GM18867 (cell line): ENCODE measurements at regions not wholly inside any gene's neighbourhood (a gene's known extent, or its start where the extent isn't known, plus 50 kb on each side); places are given as distances from the start of the nearest gene placed in this dataset.

Experiments
- ATAC-seq: cut with Tn5 transposase; IDR thresholded peaks from one replicate; pipeline ENCODE4 v1.9.1; 2021; ENCODE audit warnings: mild to moderate bottlenecking, moderate library complexity; ENCODE audit not compliant: unreplicated experiment

DNA sequence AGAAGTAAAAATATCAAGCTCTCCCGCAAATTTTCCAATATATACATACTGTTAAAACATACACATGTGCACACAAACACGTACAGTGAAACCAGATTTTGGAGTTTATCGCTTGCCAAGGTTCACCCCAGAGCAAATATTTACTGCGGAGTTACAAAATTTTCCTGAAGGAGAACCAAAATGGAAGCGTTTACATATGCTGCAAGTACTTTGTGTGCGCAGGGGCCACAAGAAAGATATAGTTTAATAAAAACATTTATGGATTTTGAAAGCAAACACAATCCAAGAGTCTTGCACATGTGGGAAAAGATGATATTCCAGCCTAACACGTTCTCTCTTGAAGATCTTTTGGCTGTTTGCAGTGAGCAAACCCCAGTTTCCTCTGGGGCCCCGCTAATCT is 301.3 kb upstream of the NFE2L3 start:
- ATAC-seq = no peak

GRCh38 chr7:25851332-25852210 is 300.4 kb upstream of the NFE2L3 start:
- peak; percentile 75 for ATAC-seq

DNA sequence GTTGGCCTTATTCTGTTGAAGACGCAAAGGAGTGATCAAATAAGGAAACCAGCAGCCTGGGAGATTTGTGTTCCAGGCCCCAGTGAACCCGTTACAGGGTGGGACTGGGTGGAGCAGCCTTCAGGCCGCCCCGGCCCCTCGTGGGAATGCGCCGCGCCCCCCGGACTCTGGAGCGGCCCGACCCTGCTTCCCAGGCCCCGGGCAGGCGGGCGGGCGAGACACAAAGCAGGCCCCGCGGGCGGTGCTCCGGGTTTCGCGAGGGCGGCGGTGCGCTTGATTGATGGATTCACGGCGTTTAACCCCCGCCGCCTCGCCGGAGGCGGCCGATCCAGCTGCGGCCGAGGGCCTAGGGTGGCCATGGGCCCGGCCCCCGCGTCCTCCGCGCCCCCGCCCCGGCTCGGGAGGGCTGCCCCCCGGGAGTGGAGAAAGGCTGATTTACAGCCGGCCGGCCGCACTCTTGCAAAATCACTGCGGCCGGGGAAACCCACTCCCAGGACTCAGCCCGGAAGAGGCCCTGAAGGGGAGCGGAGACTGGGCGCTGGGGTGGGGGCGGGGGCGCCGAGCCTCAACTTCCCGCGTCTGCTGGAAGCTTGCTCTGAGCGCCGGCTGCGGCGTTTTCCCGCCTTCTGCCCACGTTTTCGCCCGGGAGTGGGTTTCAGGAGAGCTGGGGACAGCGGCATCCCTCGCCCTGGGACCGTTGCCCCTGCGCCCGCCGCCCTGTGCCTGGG is 299.6 kb upstream of the NFE2L3 start:
- ATAC-seq = no peak

GRCh38 chr7:25852939-25853271 is 299.1 kb upstream of the NFE2L3 start:
- ATAC-seq = no peak

DNA sequence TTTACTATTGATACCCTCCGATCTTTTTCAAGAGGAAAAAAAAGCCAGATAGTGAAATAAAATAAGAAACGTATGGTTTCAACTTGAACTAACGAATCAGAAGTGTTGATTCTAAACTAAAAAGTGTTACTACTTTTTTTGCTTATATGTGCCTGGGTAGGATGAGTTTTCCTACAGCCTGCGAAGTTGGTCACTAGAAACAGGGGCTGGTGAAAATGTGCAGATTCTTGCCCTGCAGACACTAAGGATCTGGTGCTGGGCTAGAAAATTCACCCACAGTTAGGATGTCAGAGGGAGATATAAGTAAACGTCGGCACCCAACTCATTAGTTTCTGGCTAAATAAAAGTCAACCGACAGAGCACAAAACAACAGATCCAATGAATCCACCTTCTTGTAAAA is 298.7 kb upstream of the NFE2L3 start:
- ATAC-seq = no peak

GRCh38 chr7:25854059-25854458 is 297.9 kb upstream of the NFE2L3 start:
- no peak for ATAC-seq

DNA sequence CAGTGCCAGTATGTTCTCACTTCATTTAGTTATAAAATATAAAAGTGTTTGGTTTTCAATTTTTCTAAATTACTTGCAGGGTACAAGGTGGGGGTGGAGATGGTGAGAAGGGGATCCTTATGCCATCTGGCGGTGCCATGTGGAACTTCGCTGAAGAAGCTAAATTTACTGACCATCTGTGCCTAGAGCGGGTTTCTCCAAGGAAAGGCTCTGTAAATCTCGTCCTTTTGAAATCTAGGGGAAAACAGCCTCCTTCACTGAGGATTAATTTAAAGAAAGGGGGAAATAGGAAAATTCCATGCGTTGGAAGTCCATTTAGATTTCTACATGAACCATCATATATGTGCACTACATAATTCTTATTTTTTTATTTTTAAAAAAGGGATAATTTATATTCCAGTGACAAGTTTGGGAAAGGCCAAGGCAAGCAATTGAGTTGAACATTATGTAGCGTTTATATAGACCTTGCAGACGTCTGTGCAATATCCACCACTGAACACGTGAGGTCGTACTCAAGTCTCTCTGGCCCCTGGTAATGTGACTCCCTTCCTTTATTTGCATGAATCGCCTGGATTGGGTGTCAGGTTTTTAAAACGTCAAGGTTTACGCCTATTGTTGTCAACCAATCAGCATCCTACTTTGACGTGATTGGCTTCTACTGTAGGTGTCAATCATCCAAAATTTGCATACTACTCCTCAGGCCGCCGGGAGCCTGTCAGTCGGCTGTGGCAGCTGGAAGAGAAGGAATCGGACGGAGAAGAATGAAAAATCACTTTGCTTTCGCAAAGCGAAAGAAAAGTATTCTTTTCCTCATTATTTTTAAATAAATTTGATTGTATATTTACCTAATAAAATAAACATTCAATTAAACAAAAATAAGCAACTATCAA is 297.1 kb upstream of the NFE2L3 start:
- no peak for ATAC-seq

DNA sequence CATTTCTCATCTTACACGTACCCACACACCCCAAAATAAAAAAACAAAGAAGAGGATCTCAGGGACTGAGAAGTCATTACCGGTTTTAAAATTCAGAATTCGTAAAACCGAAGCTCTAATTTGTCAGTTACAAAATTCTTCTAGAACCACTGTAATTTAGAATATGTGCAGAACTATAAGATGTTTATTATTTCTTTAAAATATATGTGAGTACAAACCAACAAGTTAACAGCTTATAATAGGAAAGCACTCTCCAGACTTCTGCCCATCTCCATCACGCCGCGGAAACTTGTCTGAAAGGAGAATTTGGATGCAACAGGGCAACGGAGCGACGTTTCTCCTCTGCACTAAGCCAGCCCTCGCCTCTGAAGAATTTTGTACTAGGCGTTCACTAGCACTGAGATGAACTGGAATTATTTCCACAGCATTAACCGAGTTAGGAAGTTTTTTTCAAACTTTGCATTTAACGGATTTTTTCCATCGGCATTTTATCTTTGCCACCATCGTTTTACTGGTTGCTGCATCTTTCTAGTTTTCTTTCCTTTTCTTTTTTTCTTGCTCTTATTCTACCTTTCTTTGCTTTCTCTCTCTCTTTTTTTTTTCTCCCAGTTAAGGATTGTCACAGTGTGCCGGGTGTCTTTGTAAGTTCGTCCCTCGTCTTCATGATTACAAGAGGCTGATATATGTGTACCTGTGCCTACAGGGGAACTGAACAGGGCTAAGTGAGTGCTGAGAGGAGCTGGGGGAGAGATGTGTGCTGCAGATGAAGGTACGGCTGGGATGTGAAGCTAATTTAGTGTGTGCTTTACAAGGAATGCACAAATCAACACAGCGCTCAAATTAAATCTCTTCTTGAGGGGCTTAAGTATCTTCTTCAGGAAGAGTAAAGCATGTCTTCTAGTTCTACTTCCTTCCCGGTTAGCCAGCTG is 295.9 kb upstream of the NFE2L3 start:
- peak; percentile 13 for ATAC-seq

GRCh38 chr7:25857376-25858067 is 294.5 kb upstream of the NFE2L3 start:
- no peak for ATAC-seq

DNA sequence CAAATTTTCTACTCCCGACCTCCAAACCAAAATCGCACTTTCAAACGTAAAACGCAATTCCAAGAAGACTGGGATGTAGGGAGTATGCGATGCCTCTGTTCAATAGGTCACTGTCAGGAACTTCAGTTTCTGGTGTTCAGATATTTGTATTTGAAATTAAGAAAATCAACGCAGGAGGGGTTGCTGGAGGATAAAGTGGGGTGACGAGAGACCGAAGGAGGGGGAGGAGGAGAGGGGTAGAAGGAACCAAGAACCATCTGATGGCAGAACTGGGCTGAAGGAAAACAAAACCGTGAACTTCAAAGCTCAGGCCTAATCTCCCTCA is 293.8 kb upstream of the NFE2L3 start:
- no peak for ATAC-seq

DNA sequence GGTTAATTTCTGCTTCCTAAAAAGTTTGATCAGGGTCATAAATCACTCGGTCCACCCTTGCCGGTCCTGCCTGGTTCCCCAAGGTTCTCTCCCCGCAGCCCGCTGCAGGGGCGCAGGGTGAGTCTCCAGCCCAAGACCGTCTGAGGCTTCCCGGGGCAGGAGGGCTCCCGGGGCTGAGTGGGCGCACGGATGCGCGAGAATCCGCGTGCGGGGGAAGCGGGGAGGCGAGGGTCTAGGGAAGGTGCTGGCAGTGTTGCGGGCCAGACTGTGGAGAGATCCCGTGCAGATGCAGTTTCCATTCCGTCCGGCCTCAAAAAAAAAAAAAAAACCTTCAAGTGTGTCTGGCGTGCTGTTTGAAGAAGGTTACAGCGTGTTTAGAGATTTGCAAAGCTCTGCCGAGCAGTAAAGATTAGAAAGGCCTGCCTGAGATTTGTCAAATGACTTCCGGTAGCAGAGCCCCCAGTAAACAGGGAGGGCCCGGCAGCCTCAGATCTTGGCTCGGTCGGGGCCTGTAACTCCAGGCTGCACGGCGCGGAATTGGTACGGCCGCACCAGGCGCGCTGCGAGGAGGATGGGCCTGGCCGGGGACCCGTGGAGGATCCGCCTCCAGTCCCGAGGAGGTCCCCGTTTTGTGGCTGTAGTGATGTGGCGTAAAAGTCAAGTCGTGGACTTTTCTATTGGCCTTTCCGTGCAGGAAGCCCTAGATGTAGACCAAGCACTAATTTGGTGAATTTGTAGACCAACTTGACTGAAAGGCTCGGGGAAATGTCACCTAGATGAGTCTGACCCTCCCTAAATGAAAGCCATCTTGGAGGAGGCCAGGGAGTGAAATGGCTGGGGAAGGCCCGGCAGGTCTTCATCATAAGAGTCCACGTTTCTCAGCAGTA is 293.2 kb upstream of the NFE2L3 start:
- no peak for ATAC-seq

DNA sequence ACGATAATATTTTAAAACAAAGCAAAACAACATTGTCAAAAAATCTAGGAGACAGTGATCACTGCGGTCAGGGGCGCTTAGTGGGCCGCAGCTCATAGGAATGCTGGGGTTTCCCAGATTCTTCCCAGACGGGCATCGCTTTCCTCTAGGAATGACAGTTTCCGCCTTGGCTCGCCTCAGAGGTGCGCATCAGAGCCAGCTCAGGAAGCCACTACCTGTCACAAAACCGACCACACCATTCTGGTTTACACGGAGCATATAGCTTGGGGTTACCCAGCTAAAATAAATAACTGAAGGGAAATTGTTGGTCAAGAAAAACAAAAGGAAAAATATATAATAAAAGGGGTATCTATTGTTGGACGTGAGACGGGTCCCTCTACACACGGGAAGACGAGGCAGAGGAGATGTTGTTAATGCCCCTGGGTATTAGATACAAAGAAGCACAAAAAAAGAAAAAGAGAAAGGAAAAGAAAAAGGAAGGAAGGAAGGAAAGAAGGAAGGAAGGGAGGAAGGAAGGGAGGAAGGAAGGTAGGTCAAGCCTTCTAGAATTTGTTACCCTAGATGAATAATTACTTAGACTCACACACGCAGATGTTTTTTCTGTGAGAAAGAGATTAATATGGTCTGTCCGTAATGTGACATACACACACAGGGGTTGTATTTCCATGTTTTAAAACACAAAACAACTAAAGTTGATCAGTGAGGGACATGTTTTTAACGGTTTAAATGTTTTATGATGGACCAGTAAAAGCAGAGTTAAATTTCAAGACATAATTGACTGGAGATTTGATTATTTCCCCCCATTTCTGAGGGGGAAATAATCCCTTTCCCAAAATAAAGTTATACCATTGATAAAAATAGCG is 292.4 kb upstream of the NFE2L3 start:
- no peak for ATAC-seq

DNA sequence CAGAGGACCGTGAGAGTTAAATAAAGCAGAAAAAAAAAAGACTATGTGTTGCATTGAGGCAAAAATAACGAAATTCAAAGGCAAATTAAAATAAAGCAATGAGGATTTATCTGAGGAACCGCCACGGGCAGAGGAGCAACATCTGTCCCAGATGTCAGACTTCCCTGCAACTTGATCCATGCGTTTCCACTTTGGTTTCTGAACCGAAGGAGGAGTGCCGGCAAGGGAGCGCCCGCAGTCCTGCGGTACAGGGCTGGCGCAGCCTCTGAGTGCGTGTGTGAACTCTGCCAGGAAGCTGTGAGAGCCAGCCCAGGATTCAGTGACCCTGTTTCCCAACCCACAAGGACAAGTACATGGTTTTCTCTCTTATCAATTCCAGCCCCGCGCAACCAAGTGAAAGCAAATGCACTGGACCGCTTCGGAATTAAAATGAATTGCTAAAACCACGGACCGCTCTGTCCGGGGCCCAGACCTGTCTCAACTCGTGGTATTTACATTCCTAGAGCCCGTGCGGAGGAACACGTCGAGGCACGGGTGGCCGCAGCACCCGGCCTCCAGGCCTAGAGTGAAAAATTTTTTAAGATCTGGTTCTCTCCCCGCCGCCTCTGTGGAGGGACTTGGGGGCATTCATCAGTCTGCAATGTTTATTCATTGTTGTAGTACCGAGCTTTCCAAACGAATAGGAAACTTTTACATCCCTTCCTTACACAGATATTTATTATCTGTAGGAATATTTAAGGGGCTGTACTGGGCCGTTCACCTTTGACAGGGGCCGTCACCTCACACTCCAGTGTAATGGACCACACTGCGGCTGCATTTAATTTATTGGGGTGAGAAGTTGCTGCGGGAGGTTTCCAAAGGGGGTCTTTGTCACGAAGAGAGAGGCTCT is 291.5 kb upstream of the NFE2L3 start:
- ATAC-seq = no peak

DNA sequence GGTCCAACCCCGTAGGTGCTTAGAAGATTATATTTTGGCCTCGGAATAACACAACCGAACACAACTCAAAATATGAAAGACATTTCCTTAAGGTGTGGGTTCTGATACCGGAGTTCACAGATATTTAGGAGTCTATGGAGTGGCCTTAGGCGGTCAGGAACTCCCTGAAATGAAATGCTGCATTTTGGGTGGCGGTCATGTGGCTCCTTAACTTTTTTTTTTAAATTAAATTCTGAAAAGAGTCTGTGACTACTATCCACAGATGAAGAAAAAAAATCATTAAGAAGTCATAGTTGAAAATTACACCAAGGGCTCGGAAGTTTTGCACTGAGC is 290.9 kb upstream of the NFE2L3 start:
- ATAC-seq = no peak

- ATAC-seq = no peak
Measured at GRCh38 chr7:25861601-25862260, 290.3 kb upstream of the NFE2L3 start.

DNA sequence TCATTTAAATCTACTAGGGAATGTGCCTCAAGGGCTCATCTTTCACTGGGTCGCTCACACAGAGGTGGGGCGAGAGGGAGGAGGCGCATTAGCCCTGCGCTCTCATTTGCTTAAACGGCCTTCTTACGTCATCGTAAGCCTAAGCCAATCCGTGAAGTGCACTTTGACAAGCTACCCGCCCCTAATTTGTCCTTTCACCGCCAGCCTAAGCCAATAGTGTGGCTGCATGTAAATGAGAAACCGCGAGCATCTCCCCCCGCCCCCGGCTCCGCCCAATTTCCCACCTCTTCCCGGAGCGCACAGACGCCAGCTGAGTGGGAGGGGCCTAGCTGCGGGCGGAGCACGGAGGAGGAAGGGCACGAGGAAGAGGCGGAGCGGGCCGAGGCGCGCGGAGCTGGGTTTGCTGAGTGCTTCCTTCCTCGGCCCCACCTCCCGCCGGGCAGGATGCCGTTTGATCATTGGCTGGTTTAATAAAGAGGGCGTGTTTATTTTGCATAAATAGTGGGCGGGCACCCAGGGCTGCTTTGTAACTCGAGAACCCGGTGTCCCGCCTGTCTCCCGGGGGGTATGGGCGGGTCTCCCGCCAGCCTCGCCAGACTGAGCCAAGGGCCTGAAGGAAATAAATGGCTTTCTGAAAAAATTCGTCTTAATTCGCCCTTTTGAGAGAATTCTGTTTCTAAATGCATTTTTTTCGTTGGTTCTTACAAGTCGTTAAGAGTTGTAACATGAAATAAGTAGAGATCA is 289.6 kb upstream of the NFE2L3 start:
- peak; percentile 90 for ATAC-seq
